ENCODE measurements at regions not wholly inside any gene's neighbourhood (a gene's known extent, or its start where the extent isn't known, plus 50 kb on each side); places are given as distances from the start of the nearest gene placed in this dataset.

- DNase-seq (ENCODE audit: low read depth in 2 of 2), result no peak
- TF ChIP-seq CTCF (IDR thresholded peaks at IDR 0.05; ENCODE audit: low read depth, low read length), result no peak
- no peak overlapping the region for H3K4me3 ChIP-seq (replicated peaks in 1 of 2; ENCODE audit: low read depth in 2 of 2, low read length in 2 of 2)
Observed at GRCh38 chr15:100820528-100820927, 59.1 kb upstream of the ALDH1A3 start.

GRCh38 chr15:100821327-100821726 lies 58.3 kb upstream of the ALDH1A3 start:
- no peak for DNase-seq (ENCODE audit: low read depth in 2 of 2)

GRCh38 chr15:100824211-100824610 lies 55.4 kb upstream of the ALDH1A3 start:
- DNase-seq (ENCODE audit: low read depth in 2 of 2), result peak in 1 of 2 donors; percentile 7
- no peak overlapping the region for H3K4me3 ChIP-seq (replicated peaks in 1 of 2; ENCODE audit: low read depth in 2 of 2, low read length in 2 of 2)
- no peak for TF ChIP-seq CTCF (IDR thresholded peaks at IDR 0.05; ENCODE audit: low read depth, low read length)

More at GRCh38 chr15:100821327-100821726, 58.3 kb upstream of the ALDH1A3 start:
- no peak overlapping the region for H3K4me3 ChIP-seq (replicated peaks in 1 of 2; ENCODE audit: low read depth in 2 of 2, low read length in 2 of 2)
- no peak for TF ChIP-seq CTCF (IDR thresholded peaks at IDR 0.05; ENCODE audit: low read depth, low read length)

GRCh38 chr15:100829457-100829856 lies 50.2 kb upstream of the ALDH1A3 start:
- DNase-seq (ENCODE audit: low read depth in 2 of 2), result no peak
- no peak for TF ChIP-seq CTCF (IDR thresholded peaks at IDR 0.05; ENCODE audit: low read depth, low read length)
- no peak overlapping the region for H3K4me3 ChIP-seq (replicated peaks in 1 of 2; ENCODE audit: low read depth in 2 of 2, low read length in 2 of 2)
